Heart left ventricle (tissue), 16 donors: ENCODE measurements at regions not wholly inside any gene's neighbourhood (a gene's known extent, or its start where the extent isn't known, plus 50 kb on each side); places are given as distances from the start of the nearest gene placed in this dataset.

ENCODE experiments used
- ATAC-seq, 4 donors: fragments of 200-7000 bp; cut with Tn5 transposase; one replicate each; pipeline ENCODE4 v1.9.1; 2020 to 2022; ENCODE audit warnings: moderate library complexity in 4 of 4, mild to moderate bottlenecking in 3 of 4, moderate number of reproducible peaks in 1 of 4
- DNase-seq, 5 donors: peaks; one replicate each; pipeline ENCODE4 v3.0.0-alpha.2; 2020
- H3K27ac ChIP-seq, 12 donors: fragments of 200-600 bp; sonication (generic) in 4 of 12; one replicate each; pipeline versions ENCODE4 v1.5.0 to v1.8.0; 2016 to 2022; ENCODE audit warnings: mild to moderate bottlenecking in 2 of 12
- H3K27me3 ChIP-seq, 9 donors: fragments of 200-600 bp; sonication (generic) in 2 of 9; one replicate each; pipeline versions ENCODE4 v1.5.1 to v1.8.0; 2016 to 2022; ENCODE audit warnings: mild to moderate bottlenecking in 3 of 9
- H3K36me3 ChIP-seq, 9 donors: fragments of 200-600 bp; sonication (generic) in 2 of 9; one replicate each; pipeline versions ENCODE4 v1.5.0 to v1.8.0; 2018 to 2022; ENCODE audit warnings: mild to moderate bottlenecking in 2 of 9
- H3K4me1 ChIP-seq, 12 donors: fragments of 200-600 bp; sonication (generic) in 4 of 12; one replicate each; pipeline versions ENCODE4 v1.5.0 to v1.8.0; 2016 to 2022; ENCODE audit warnings: mild to moderate bottlenecking in 3 of 12
- H3K4me3 ChIP-seq, 12 donors: fragments of 200-600 bp; sonication (generic) in 4 of 12; one replicate each; pipeline versions ENCODE4 v1.5.0 to v1.8.0; 2017 to 2022; ENCODE audit warnings: mild to moderate bottlenecking in 9 of 12, moderate library complexity in 4 of 12
- H3K9me3 ChIP-seq, 12 donors: fragments of 200-600 bp; sonication (generic) in 4 of 12; one replicate each; pipeline versions ENCODE4 v1.5.0 to v1.8.0; 2016 to 2022; ENCODE audit warnings: mild to moderate bottlenecking in 1 of 12
- POLR2A ChIP-seq, 2 donors: fragments of 450-650 bp; IDR thresholded peaks; one replicate each; pipeline ENCODE4 v1.6.1; 2017; ENCODE audit warnings: antibody characterized with exemption in 2 of 2, mild to moderate bottlenecking in 2 of 2, moderate library complexity in 2 of 2
- WGBS, 4 donors: extraction: QIAGEN DNeasy Blood & Tissue Kit in 2 of 4; methylation state at CpG; one replicate each; pipeline versions ENCODE4 v1.1.5 to v1.1.7; 2013 to 2018; 5-methylcytosine and 5-hydroxymethylcytosine counted together
- intact Hi-C, 10 donors: fragments of 100-400 bp; cut with DNase I; formaldehyde crosslinking; loops; one replicate each; pipeline versions ENCODE4 v1.11.1 to v1.14.2; 2022
- TF ChIP-seq, protein P1 (sequence below), 12 donors: fragments of 200-600 bp; sonication (generic) in 4 of 12; IDR thresholded peaks; one replicate each; pipeline versions ENCODE4 v1.5.0 to v1.8.0; 2018 to 2022; ENCODE audit warnings: antibody characterized with exemption in 12 of 12, mild to moderate bottlenecking in 5 of 12
- donor health status: ischemic (EF 13 %, LVEDD 7.1; RV severe dilation, severe dysfunction).
- donor health status: healthy with polysubstance abuse.
- donor health status: DM: no; HTN: yes; CAD: no.
- donor health status: DM: no; HTN: no; CAD: no.
- donor health status: ischemic (EF 25% LVEDD 6.9; RV normal size, moderate dysfunction).
- donor health status: ischemic (EF 25% LVEDD 5.7; RV mildly dilated, moderate dysfunction).
- donor health status: healthy.
- donor health status: DM: yes; HTN: yes; CAD: no.
- donor health status: ischemic (EF 35%, LVEDD 5.7; RV mildly dilated, moderate dysfunction).
- donor health status: nonischemic (EF 11% LVEDD 7.7; RV severe dilation, severe dysfunction).
- donor health status: DM: yes; HTN: yes; CAD: no.
- donor health status: PGD.
- donor health status: ischemic (EF 29% LVEDD 5.4; RV normal size, mild dysfunction).
- donor health status: nonischemic (EF 23%, LVEDD 6.1; RV moderate dilation, normal function).

DNA sequence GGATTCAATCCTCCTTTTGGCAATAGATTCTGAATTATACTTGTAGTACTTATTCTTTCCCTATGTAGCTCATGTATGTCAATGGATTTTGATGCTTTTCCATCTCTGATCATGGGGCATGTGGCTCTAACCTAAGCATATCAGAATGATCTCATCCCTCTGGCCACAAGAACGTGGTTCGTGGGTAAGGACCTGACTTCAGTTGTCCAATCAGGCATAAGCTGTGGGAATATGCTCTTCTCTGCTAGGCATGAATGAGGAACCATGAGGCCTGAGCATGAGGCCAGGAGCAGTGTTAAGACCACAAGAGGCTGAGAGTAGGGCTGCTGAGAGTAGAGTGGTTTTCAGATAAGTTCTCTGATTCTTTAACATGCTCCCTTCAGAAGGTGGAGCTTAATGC, 292.4 kb upstream of the TSHZ3 start:
- 57 to 77% (median 64%) methylated on average over 2 of the region's 2 CpGs for WGBS, 4 donors
- no peaks in the 10 kb centered on the region for H3K4me1 ChIP-seq
- intact Hi-C loops: no loop called here
- H3K27me3 ChIP-seq: peaks cover 0 to 15% (median 0%) of the 10 kb centered on the region in 9 donors
- TF ChIP-seq POLR2A (IDR thresholded peaks at IDR 0.05): no peak
- TF ChIP-seq, protein P1, sequence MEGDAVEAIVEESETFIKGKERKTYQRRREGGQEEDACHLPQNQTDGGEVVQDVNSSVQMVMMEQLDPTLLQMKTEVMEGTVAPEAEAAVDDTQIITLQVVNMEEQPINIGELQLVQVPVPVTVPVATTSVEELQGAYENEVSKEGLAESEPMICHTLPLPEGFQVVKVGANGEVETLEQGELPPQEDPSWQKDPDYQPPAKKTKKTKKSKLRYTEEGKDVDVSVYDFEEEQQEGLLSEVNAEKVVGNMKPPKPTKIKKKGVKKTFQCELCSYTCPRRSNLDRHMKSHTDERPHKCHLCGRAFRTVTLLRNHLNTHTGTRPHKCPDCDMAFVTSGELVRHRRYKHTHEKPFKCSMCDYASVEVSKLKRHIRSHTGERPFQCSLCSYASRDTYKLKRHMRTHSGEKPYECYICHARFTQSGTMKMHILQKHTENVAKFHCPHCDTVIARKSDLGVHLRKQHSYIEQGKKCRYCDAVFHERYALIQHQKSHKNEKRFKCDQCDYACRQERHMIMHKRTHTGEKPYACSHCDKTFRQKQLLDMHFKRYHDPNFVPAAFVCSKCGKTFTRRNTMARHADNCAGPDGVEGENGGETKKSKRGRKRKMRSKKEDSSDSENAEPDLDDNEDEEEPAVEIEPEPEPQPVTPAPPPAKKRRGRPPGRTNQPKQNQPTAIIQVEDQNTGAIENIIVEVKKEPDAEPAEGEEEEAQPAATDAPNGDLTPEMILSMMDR (IDR thresholded peaks at IDR 0.05): no peak
- no peak overlapping the region for H3K4me3 ChIP-seq
- no peak overlapping the region for H3K27ac ChIP-seq
- DNase-seq: no peak
- peaks cover 0 to 11% (median 4%) of the 10 kb centered on the region in 12 donors for H3K9me3 ChIP-seq
- H3K36me3 ChIP-seq: no peaks in the 10 kb centered on the region
- ATAC-seq: no peak

DNA sequence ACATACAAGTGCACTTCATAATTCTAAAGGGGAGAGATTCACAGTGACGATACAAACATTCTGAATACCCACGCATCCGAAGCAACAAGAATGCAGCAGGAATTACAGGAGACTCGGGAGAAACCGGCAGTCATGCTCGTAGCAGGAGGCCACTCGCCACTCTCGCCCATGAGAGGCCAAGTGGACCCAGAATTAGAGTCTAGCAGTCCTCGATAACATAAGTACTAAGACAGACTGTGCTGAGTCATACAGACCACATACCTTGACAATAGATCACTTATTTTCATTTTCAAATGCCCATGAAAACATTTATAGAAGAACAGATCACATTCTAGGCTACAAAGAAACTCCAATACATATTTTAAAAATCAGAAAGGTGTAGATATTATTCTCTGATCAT, 299.1 kb upstream of the TSHZ3 start:
- WGBS, 4 donors: 63 to 70% (median 70%) methylated on average over 9 of the region's 9 CpGs
- DNase-seq (no peak), ATAC-seq (no peak)
- intact Hi-C loops: no loop called here
- H3K4me1 ChIP-seq: no peaks in the 10 kb centered on the region
- TF ChIP-seq, protein P1 (IDR thresholded peaks at IDR 0.05): no peak
- TF ChIP-seq POLR2A (IDR thresholded peaks at IDR 0.05): no peak
- H3K4me3 ChIP-seq: no peak overlapping the region
- H3K27me3 ChIP-seq: no peaks in the 10 kb centered on the region
- peaks cover 0 to 11% (median 4%) of the 10 kb centered on the region in 12 donors for H3K9me3 ChIP-seq
- H3K36me3 ChIP-seq: no peaks in the 10 kb centered on the region
- no peak overlapping the region for H3K27ac ChIP-seq

DNA sequence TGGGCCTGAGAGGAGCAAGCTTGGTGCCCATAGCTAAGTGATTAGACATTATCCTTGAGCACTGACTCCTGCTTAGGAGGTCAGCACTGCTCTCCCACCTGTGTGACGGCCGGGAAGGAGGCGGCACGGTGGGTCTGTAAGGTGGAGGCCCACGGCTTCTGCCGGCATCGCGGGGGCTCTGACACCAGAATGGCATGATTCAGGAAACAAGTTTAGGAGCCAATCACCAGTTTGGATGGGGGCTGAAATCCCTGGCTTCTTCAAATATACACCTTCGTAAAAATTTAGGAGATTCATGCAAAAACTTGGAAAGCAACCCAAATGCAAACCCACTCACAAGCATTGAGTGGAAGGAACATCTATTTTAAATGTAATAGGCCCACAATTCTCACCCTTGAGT, 307.3 kb upstream of the TSHZ3 start:
- peaks cover 0 to 24% (median 0%) of the 10 kb centered on the region in 9 donors for H3K27me3 ChIP-seq
- no peaks in the 10 kb centered on the region for H3K9me3 ChIP-seq
- no peak overlapping the region for H3K4me3 ChIP-seq
- intact Hi-C loops: no loop called here
- TF ChIP-seq, protein P1 (IDR thresholded peaks at IDR 0.05): no peak
- no peak for TF ChIP-seq POLR2A (IDR thresholded peaks at IDR 0.05)
- DNase-seq (no peak), ATAC-seq (no peak)
- no peaks in the 10 kb centered on the region for H3K36me3 ChIP-seq
- 89 to 94% (median 91%) methylated on average over 9 of the region's 9 CpGs for WGBS, 4 donors
- H3K4me1 ChIP-seq: no peaks in the 10 kb centered on the region
- H3K27ac ChIP-seq: no peak overlapping the region

DNA sequence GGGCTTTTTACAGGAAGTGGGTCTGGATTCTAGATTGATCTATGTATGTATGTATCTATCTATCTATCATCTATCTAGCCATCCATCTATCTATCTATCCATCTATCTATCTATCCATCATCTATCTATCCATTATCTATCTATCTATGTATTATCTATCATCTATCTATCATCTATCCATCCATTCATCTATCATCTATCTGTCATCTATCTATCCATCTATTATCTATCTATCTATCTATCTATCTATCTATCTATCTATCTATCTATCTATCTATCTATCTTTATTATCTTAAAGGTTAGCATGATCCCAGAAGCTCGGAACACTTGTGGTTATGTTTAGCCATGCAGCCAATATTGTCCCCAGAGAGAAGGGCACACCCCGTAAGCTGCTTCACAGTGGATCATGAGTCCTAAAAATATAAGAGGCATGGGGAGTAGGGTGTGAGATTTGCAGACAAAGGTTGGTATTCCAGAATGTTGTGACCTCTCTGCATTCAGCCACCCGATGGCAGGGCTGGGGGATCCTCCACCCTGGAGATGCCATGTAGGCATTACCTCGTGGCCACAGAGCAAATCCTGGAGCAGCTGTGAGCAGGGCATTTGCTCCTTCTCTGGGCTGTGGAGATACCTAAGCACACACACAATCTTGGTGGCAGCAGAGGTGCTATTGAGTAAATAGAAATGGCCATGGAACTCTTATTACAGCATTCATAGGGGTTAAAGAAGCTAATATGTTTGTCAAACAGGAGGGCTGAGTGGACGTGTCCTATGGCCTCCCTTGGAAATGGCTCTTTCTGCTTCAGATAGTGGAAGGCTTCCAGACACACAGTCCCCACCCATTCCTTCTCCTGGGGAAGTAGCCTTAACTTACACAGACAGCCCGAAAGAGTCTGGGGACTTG, 310.0 kb upstream of the TSHZ3 start:
- H3K4me1 ChIP-seq: no peaks in the 10 kb centered on the region
- no peaks in the 10 kb centered on the region for H3K36me3 ChIP-seq
- H3K27ac ChIP-seq: no peak overlapping the region
- no peak for DNase-seq
- no peak for ATAC-seq
- no peak overlapping the region for H3K4me3 ChIP-seq
- intact Hi-C loops: no loop called here
- peaks cover 0 to 24% (median 0%) of the 10 kb centered on the region in 9 donors for H3K27me3 ChIP-seq
- TF ChIP-seq POLR2A (IDR thresholded peaks at IDR 0.05): no peak
- TF ChIP-seq, protein P1 (IDR thresholded peaks at IDR 0.05): no peak
- WGBS, 4 donors: 53 to 69% (median 65%) methylated on average over 6 of the region's 6 CpGs
- no peaks in the 10 kb centered on the region for H3K9me3 ChIP-seq
